Cardiac muscle cell (in vitro differentiated cells and primary cell): ENCODE measurements at regions not wholly inside any gene's neighbourhood (a gene's known extent, or its start where the extent isn't known, plus 50 kb on each side); places are given as distances from the start of the nearest gene placed in this dataset.

Source experiments
- DNase-seq, 2 donors: peaks; one replicate each; pipeline versions ENCODE4 v3.0.0 to v3.0.0-alpha.2; 2010 to 2017; ENCODE audit warnings: low read depth in 1 of 2, low spot score in 1 of 2
- H3K27ac ChIP-seq: fragments of 200-600 bp; sonication (generic); 2 replicates; pipeline ENCODE4 v1.5.1; 2016
- H3K27me3 ChIP-seq: fragments of 200-600 bp; sonication (generic); 2 replicates; pipeline ENCODE4 v1.6.0; 2016; ENCODE audit warnings: control low read depth
- H3K36me3 ChIP-seq: fragments of 200-600 bp; sonication (generic); 2 replicates; pipeline ENCODE4 v1.5.1; 2016; ENCODE audit warnings: control low read depth
- H3K4me1 ChIP-seq: fragments of 200-600 bp; sonication (generic); 2 replicates; pipeline ENCODE4 v1.8.1; 2017; ENCODE audit warnings: low read depth, mild to moderate bottlenecking, mixed run types
- H3K4me3 ChIP-seq: fragments of 200-600 bp; sonication (generic); 2 replicates; pipeline ENCODE4 v1.5.1; 2016; ENCODE audit warnings: mild to moderate bottlenecking
- H3K9me3 ChIP-seq: fragments of 200-600 bp; sonication (generic); 2 replicates; pipeline ENCODE4 v1.5.1; 2017; ENCODE audit warnings: low read depth, mild to moderate bottlenecking, control low read depth
- CTCF ChIP-seq: IDR thresholded peaks from 2 replicates; pipeline ENCODE4 v1.5.1; 2012; ENCODE audit warnings: low read depth, mild to moderate bottlenecking, low read length

DNA sequence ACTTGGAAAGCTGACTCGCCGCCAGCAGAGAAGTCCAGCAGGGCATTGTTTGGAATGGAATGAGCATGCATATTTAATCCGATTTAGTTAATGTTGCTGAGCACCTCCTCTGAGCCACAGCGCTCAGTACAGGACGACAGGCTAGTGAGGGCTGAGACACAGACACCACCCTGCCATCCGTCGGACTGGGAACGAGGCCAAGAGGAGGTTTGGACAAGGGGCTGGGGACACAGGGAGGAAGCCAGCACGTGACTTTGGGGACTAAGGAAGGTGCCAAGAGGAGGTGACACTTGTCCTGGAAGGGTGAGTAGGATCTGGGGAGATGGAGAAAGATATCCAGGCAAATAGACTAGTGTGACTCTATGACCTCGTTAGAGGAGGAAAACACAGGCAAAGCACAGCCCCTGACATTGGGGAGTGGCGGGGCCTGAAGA is 152.5 kb upstream of the ECI2 start:
- DNase-seq: no peak
- Histone ChIP-seq H3K4me3 (no peak overlapping the region), H3K4me1 (peaks cover 5% of the 10 kb centered on the region), H3K36me3 (no peaks in the 10 kb centered on the region), H3K27me3 (no peaks in the 10 kb centered on the region), H3K9me3 (no peaks in the 10 kb centered on the region), H3K27ac (no peak overlapping the region)
- no peak for TF ChIP-seq CTCF

GRCh38 chr6:4287372-4287771 is 152.0 kb upstream of the ECI2 start:
- Histone ChIP-seq H3K27ac (no peak overlapping the region), H3K4me3 (no peak overlapping the region), H3K36me3 (no peaks in the 10 kb centered on the region), H3K4me1 (peaks cover 9% of the 10 kb centered on the region), H3K9me3 (no peaks in the 10 kb centered on the region), H3K27me3 (no peaks in the 10 kb centered on the region)
- no peak for DNase-seq
- no peak for TF ChIP-seq CTCF

GRCh38 chr6:4282926-4283325 is 147.6 kb upstream of the ECI2 start:
- DNase-seq: no peak
- Histone ChIP-seq H3K36me3 (no peaks in the 10 kb centered on the region), H3K27me3 (peaks cover 14% of the 10 kb centered on the region), H3K27ac (no peak overlapping the region), H3K4me3 (no peak overlapping the region), H3K9me3 (no peaks in the 10 kb centered on the region), H3K4me1 (peaks cover 23% of the 10 kb centered on the region)
- TF ChIP-seq CTCF: no peak

- TF ChIP-seq CTCF: peak; percentile 20
- H3K4me1 ChIP-seq: peaks cover 23% of the 10 kb centered on the region
- H3K9me3 ChIP-seq: no peaks in the 10 kb centered on the region
- peak; percentile 29 to 61 for DNase-seq
- no peaks in the 10 kb centered on the region for H3K36me3 ChIP-seq
- H3K4me3 ChIP-seq: peak overlapping the region; percentile 21
- no peak overlapping the region for H3K27ac ChIP-seq
- H3K27me3 ChIP-seq: peaks cover 14% of the 10 kb centered on the region
These were observed 146.2 kb upstream of the ECI2 start for GRCh38 chr6:4281341-4282293.

GRCh38 chr6:4280707-4281106 is 145.3 kb upstream of the ECI2 start:
- H3K4me3 ChIP-seq: no peak overlapping the region
- peak; percentile 48 to 85 for DNase-seq
- no peaks in the 10 kb centered on the region for H3K9me3 ChIP-seq
- peaks cover 23% of the 10 kb centered on the region for H3K4me1 ChIP-seq
- TF ChIP-seq CTCF: no peak
- H3K36me3 ChIP-seq: no peaks in the 10 kb centered on the region
- H3K27me3 ChIP-seq: peaks cover 14% of the 10 kb centered on the region
- H3K27ac ChIP-seq: no peak overlapping the region
